ENCODE measurements at regions not wholly inside any gene's neighbourhood (a gene's known extent, or its start where the extent isn't known, plus 50 kb on each side); places are given as distances from the start of the nearest gene placed in this dataset.

GRCh38 chr7:134391223-134391622 is 67.7 kb downstream of the AKR1B1 start:
- DNase-seq (ENCODE audit: low spot score) = no peak

- no peak for DNase-seq (ENCODE audit: low spot score)
Measured at GRCh38 chr7:134388336-134389019, 70.4 kb downstream of the AKR1B1 start.

- DNase-seq (ENCODE audit: low spot score) = no peak
Measured at GRCh38 chr7:134378562-134378961, 61.8 kb upstream of the SLC35B4 start.

- no peak for DNase-seq (ENCODE audit: low spot score)
Measured at GRCh38 chr7:134376693-134377092, 60.0 kb upstream of the SLC35B4 start.

GRCh38 chr7:134375206-134375605 is 58.5 kb upstream of the SLC35B4 start:
- DNase-seq (ENCODE audit: low spot score) = no peak

- no peak for DNase-seq (ENCODE audit: low spot score)
Measured at GRCh38 chr7:134374791-134375190, 58.1 kb upstream of the SLC35B4 start.

- DNase-seq (ENCODE audit: low spot score) = no peak
Measured at GRCh38 chr7:134374291-134374690, 57.6 kb upstream of the SLC35B4 start.

- DNase-seq (ENCODE audit: low spot score) = no peak
Measured at GRCh38 chr7:134372858-134373257, 56.1 kb upstream of the SLC35B4 start.

GRCh38 chr7:134371971-134372370 is 55.2 kb upstream of the SLC35B4 start:
- DNase-seq (ENCODE audit: low spot score) = no peak

- DNase-seq (ENCODE audit: low spot score) = no peak
Measured at GRCh38 chr7:134371536-134371935, 54.8 kb upstream of the SLC35B4 start.

- no peak for DNase-seq (ENCODE audit: low spot score)
Measured at GRCh38 chr7:134370135-134370534, 53.4 kb upstream of the SLC35B4 start.

- DNase-seq (ENCODE audit: low spot score) = peak; percentile 68
Measured at GRCh38 chr7:134368851-134369544, 52.3 kb upstream of the SLC35B4 start.

GRCh38 chr7:134367956-134368749 is 51.4 kb upstream of the SLC35B4 start:
- DNase-seq (ENCODE audit: low spot score) = no peak
